ENCODE measurements at regions not wholly inside any gene's neighbourhood (a gene's known extent, or its start where the extent isn't known, plus 50 kb on each side); places are given as distances from the start of the nearest gene placed in this dataset.

- H3K9ac ChIP-seq: no peak overlapping the region
- H3K36me3 ChIP-seq (ENCODE audit: control insufficient read depth, insufficient read depth, low read length): no peaks in the 10 kb centered on the region
- H2AFZ ChIP-seq: no peak overlapping the region
- no peaks in the 10 kb centered on the region for H3K27me3 ChIP-seq (ENCODE audit: control insufficient read depth, insufficient read depth, low read length)
- no peak overlapping the region for H3K27ac ChIP-seq
- no peak for TF ChIP-seq CTCF (IDR thresholded peaks at IDR 0.05)
- H3K79me2 ChIP-seq: no peaks in the 10 kb centered on the region
- no peak overlapping the region for H3K4me2 ChIP-seq (ENCODE audit: low read length)
- H3K4me3 ChIP-seq (ENCODE audit: low read depth, low read length): no peak overlapping the region
- peaks cover 3% of the 10 kb centered on the region for H3K4me1 ChIP-seq
- no peaks in the 10 kb centered on the region for H3K9me3 ChIP-seq (ENCODE audit: control insufficient read depth, low read length)
These were observed 59.2 kb upstream of the TANC2 start for GRCh38 chr17:62906881-62907280.

- no peak overlapping the region for H3K9ac ChIP-seq
- H3K79me2 ChIP-seq: no peaks in the 10 kb centered on the region
- no peak overlapping the region for H3K4me2 ChIP-seq (ENCODE audit: low read length)
- no peak overlapping the region for H2AFZ ChIP-seq
- H3K27ac ChIP-seq: no peak overlapping the region
- TF ChIP-seq CTCF (IDR thresholded peaks at IDR 0.05): no peak
- no peaks in the 10 kb centered on the region for H3K36me3 ChIP-seq (ENCODE audit: control insufficient read depth, insufficient read depth, low read length)
- H3K9me3 ChIP-seq (ENCODE audit: control insufficient read depth, low read length): no peaks in the 10 kb centered on the region
- peaks cover 3% of the 10 kb centered on the region for H3K4me1 ChIP-seq
- H3K27me3 ChIP-seq (ENCODE audit: control insufficient read depth, insufficient read depth, low read length): no peaks in the 10 kb centered on the region
- no peak overlapping the region for H3K4me3 ChIP-seq (ENCODE audit: low read depth, low read length)
These were observed 60.8 kb upstream of the TANC2 start for GRCh38 chr17:62905233-62905632.

- TF ChIP-seq CTCF (IDR thresholded peaks at IDR 0.05): no peak
- no peaks in the 10 kb centered on the region for H3K79me2 ChIP-seq
These were observed 63.4 kb upstream of the TANC2 start for GRCh38 chr17:62902531-62903220.

DNA sequence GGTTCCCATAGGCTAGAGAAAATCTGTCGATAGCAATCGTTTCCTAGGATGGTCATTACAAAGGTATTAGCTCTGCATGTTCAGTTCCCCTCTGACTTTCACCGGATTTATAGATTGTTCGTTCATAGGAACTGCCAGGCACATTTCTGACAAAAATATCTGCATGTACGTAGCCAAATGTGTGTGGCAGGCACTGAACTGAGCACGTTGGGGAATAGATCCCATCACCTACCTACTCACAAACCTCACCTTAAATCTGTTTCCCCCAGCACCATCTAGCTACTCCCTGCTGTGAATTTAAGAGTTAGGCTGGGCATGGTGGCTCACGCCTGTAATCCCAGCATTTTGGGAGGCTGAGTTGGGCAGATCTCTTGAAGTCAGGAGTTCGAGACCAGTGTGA lies 64.5 kb upstream of the TANC2 start:
- H3K9ac ChIP-seq: no peak overlapping the region
- no peaks in the 10 kb centered on the region for H3K79me2 ChIP-seq
- no peaks in the 10 kb centered on the region for H3K27me3 ChIP-seq (ENCODE audit: control insufficient read depth, insufficient read depth, low read length)
- no peak overlapping the region for H3K4me2 ChIP-seq (ENCODE audit: low read length)
- no peaks in the 10 kb centered on the region for H3K9me3 ChIP-seq (ENCODE audit: control insufficient read depth, low read length)
- H3K4me3 ChIP-seq (ENCODE audit: low read depth, low read length): no peak overlapping the region
- H3K4me1 ChIP-seq: peaks cover 3% of the 10 kb centered on the region
- no peak for TF ChIP-seq CTCF (IDR thresholded peaks at IDR 0.05)
- H3K27ac ChIP-seq: no peak overlapping the region
- H3K36me3 ChIP-seq (ENCODE audit: control insufficient read depth, insufficient read depth, low read length): no peaks in the 10 kb centered on the region
- no peak overlapping the region for H2AFZ ChIP-seq

More at GRCh38 chr17:62902531-62903220, 63.4 kb upstream of the TANC2 start:
- H3K27me3 ChIP-seq (ENCODE audit: control insufficient read depth, insufficient read depth, low read length): no peaks in the 10 kb centered on the region
- no peak overlapping the region for H3K9ac ChIP-seq
- H3K9me3 ChIP-seq (ENCODE audit: control insufficient read depth, low read length): no peaks in the 10 kb centered on the region
- no peaks in the 10 kb centered on the region for H3K36me3 ChIP-seq (ENCODE audit: control insufficient read depth, insufficient read depth, low read length)
- no peak overlapping the region for H3K4me2 ChIP-seq (ENCODE audit: low read length)
- H3K4me3 ChIP-seq (ENCODE audit: low read depth, low read length): no peak overlapping the region
- no peak overlapping the region for H3K27ac ChIP-seq
- no peak overlapping the region for H2AFZ ChIP-seq
- peaks cover 3% of the 10 kb centered on the region for H3K4me1 ChIP-seq

DNA sequence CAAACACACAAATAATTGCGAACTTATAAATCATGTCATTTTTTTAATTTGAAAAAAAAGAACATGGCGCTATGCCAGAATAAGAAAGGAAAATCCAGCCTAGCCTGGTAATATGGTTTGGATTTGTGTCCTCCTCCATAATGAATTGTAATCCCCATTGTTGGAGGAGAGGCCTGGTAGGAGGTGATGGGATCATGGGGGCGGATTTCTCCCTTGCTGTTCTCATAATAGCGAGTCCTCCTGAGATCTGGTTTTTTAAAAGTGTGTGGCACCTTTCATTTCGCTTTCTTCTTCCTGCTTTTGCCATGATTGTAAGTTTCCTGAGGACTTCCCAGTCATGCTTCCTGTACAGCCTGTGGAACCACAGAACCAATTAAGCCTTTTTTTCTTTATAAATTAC lies 65.9 kb upstream of the TANC2 start:
- H3K27me3 ChIP-seq (ENCODE audit: control insufficient read depth, insufficient read depth, low read length): no peaks in the 10 kb centered on the region
- no peak overlapping the region for H3K27ac ChIP-seq
- no peak overlapping the region for H3K4me3 ChIP-seq (ENCODE audit: low read depth, low read length)
- H3K36me3 ChIP-seq (ENCODE audit: control insufficient read depth, insufficient read depth, low read length): no peaks in the 10 kb centered on the region
- no peaks in the 10 kb centered on the region for H3K79me2 ChIP-seq
- no peak overlapping the region for H3K9ac ChIP-seq
- no peak for TF ChIP-seq CTCF (IDR thresholded peaks at IDR 0.05)
- H2AFZ ChIP-seq: no peak overlapping the region
- no peak overlapping the region for H3K4me2 ChIP-seq (ENCODE audit: low read length)
- H3K9me3 ChIP-seq (ENCODE audit: control insufficient read depth, low read length): no peaks in the 10 kb centered on the region
- peaks cover 10% of the 10 kb centered on the region for H3K4me1 ChIP-seq
